KOPT-K1 (cell line): ENCODE measurements at regions not wholly inside any gene's neighbourhood (a gene's known extent, or its start where the extent isn't known, plus 50 kb on each side); places are given as distances from the start of the nearest gene placed in this dataset.

Source experiments
- H3K27ac ChIP-seq: fragments of 200-600 bp; sonication (generic); 2 replicates; pipeline ENCODE4 v1.5.1; 2016; ENCODE audit warnings: antibody characterized with exemption, mild to moderate bottlenecking, low read depth, low read length; ENCODE audit not compliant: poor library complexity, severe bottlenecking
- H3K36me3 ChIP-seq: fragments of 200-600 bp; sonication (generic); 2 replicates; pipeline ENCODE4 v1.5.1; 2017; ENCODE audit warnings: antibody characterized with exemption, mild to moderate bottlenecking, low read length, moderate library complexity; ENCODE audit not compliant: insufficient read depth
- H3K9me3 ChIP-seq: fragments of 200-600 bp; sonication (generic); 2 replicates; pipeline ENCODE4 v1.5.1; 2017; ENCODE audit warnings: antibody characterized with exemption, low read length, mild to moderate bottlenecking; ENCODE audit not compliant: insufficient read depth, poor library complexity, severe bottlenecking

DNA sequence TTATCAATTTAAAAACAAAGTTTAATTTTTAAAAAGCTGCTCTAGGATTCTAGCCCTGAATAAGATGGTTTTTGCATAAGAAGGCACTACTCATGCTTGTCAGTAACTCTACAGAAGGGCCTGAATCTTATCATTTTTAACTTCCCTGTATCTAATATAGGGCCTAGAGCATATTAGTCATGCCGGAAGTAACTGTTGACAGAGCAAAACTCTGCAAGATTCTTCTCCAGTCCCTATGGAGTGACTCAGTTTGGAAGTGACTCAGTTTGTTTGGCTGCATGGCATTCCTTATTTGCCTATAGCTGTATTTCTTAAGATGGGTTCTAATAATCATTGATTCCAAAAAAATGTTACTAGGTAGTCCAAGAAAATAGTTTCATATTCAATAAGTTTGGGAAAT is 431.8 kb upstream of the HTR2C start:
- Histone ChIP-seq H3K36me3 (no peaks in the 10 kb centered on the region), H3K27ac (no peak overlapping the region)

DNA sequence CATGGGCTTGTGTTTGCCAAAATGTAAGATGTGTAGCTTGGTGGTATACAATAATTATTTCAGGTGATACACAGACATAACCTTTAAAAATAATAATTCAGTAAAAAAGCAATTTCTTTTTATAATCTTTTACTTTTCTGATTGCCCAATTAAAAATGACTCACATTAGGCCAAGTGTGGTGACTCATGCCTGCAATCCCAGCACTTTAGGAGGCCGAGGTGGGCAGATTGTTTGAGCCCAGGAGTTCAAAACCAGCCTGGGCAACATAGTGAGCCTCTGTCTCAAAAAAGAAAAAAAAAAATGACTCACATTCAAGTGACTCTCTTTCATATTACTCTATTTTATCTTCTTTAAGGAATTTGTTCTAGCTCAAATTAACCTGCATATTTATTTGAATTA is 449.4 kb upstream of the HTR2C start:
- no peaks in the 10 kb centered on the region for H3K36me3 ChIP-seq
- no peak overlapping the region for H3K27ac ChIP-seq
- H3K9me3 ChIP-seq, result no peaks in the 10 kb centered on the region

More for the DNA sequence above, 431.8 kb upstream of the HTR2C start:
- H3K9me3 ChIP-seq, result no peaks in the 10 kb centered on the region

DNA sequence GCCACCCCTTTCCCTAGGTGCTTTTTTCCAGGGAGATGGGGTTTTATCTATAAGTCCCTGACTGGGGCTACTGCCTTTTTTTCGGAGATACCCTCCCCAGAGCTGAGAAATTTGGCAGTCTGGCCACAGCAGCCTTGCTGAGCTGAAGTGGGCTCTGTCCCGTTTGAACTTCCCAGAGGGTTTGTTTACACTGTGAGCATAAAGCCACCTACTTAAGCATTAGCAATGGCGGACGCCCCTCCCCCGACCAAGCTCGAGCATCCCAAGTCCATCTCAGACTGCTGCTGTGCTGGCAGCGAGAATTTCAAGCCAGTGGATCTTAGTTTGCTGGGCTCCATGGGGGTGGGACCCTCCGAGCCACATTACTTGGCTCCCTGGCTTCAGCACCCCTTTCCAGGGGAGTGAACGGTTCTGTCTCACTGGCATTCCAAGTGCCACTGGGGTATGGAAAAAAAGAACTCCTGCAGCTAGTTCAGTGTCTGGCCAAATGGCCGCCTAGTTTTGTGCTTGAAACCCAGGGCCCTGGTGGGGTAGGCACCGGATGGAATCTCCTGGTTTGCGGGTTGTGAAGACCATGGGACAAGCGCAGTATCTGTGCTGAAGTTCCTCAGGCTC is 456.4 kb upstream of the HTR2C start:
- H3K27ac ChIP-seq, result no peak overlapping the region
- H3K36me3 ChIP-seq, result no peaks in the 10 kb centered on the region
- H3K9me3 ChIP-seq, result no peaks in the 10 kb centered on the region

DNA sequence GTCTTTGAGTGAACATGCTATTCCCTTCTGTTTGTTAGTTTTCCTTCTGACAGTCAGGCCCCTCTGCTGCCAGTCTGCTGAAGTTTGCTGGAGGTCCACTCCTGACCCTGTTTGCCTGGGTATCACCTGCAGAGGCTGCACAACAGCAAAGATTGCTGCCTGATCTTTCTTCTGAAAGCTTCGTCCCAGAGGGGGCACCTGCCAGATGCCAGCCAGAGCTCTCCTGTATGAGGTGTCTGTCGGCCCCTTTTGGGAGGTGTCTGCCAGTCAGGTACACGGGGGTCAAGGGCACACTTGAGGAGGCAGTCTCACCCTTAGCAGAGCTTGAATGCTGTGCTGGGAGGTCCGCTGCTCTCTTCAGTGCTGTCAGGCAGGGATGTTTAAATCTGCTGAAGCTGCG is 456.9 kb upstream of the HTR2C start:
- Histone ChIP-seq H3K36me3 (no peaks in the 10 kb centered on the region), H3K9me3 (no peaks in the 10 kb centered on the region), H3K27ac (no peak overlapping the region)

DNA sequence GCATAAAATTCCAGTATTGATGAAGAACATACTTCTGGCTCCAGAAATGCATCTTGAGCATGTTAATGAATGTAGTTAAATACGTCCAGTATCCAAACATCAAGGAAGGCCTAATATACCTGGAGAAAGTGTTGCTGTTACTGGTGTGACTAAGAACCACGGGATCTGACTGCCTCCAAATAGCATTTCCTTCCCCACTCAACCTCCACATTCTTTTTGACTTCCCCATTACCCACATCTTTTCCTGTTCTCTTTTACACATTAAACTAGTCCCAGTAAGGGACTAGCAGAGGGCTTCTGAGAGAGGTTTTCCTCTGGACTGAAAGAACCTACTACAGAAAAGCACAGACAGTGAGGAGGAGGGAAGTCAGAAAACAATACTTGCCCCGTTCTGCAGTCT is 482.8 kb upstream of the HTR2C start:
- Histone ChIP-seq H3K36me3 (no peaks in the 10 kb centered on the region), H3K27ac (no peak overlapping the region), H3K9me3 (no peaks in the 10 kb centered on the region)

DNA sequence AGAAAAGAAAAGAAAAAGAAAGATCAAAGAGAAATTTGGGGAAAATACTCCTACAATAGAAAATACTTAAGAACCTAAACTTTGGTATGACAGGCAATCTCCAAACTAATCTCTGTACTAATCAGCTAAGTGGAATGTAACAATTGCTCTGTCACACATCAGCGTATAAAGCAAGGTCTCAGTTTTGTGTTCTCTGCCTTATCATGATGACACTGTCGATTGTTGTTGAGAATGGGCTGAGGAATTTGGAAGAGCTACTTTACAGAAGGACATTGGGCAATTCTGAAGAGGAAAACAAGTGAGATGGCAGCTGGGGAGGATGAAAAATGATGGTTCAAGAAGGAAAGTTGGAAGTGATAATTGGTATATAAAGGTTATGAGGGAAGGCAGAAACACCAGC is 486.0 kb upstream of the HTR2C start:
- Histone ChIP-seq H3K36me3 (no peaks in the 10 kb centered on the region), H3K9me3 (no peaks in the 10 kb centered on the region), H3K27ac (no peak overlapping the region)

DNA sequence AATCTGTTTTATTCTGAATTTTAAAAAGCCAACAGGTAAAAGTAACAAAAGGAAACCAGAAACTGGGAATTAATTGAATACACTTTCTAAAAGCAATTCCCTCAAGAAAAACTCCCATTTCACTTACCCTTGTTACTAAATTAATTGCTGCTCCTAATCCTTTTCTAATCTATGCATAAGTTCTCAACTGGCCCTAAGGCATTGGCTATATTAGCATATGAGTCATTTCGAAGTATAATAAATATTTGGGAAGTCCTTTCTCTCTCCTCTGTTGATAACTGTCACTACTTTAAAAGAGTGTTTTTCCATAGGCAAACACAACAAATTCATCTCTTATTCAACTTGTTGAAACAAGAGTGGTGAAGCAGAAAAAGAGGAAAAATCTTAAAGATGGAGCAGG is 486.5 kb upstream of the HTR2C start:
- Histone ChIP-seq H3K9me3 (no peaks in the 10 kb centered on the region), H3K27ac (no peak overlapping the region), H3K36me3 (no peaks in the 10 kb centered on the region)

DNA sequence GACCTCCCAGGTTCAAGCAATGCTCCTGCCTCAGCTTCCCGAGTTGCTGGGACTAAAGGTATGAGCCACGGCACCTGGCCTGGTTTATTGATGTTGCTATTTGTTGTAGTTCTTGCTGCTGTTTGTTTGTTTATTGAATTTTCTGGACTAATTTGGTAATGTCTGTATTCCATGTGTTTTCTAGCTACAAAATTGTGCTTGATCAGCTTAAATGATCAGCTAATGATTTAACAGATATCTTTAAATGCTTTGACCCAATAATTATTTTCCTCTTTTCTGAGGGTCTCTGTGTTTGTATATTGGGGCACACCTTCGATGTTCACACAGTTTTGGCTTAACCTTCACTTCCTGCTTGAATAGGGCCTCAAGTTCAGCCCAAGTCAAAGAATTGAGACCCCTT is 488.1 kb upstream of the HTR2C start:
- no peaks in the 10 kb centered on the region for H3K36me3 ChIP-seq
- H3K9me3 ChIP-seq, result no peaks in the 10 kb centered on the region
- no peak overlapping the region for H3K27ac ChIP-seq

DNA sequence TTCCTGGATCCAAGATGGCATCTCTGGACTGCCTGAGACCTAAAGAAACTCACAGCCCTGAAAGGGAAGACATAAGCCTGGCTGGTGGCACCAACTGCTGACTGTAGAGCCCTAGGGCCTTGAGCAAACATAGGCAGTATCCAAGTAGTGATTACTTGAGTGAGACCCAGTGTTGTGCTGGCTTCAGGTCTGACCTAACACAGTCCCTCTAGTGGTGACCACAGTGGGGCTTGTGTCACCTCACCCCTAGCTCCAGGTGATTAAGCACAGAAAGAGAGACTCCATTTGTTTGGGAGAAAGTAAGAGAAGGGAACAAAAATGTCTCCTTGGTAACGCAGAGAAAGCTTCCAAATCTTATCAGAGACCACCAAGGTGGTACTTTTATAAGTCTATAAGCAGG is 496.3 kb upstream of the HTR2C start:
- Histone ChIP-seq H3K36me3 (no peaks in the 10 kb centered on the region), H3K27ac (no peak overlapping the region), H3K9me3 (no peaks in the 10 kb centered on the region)

DNA sequence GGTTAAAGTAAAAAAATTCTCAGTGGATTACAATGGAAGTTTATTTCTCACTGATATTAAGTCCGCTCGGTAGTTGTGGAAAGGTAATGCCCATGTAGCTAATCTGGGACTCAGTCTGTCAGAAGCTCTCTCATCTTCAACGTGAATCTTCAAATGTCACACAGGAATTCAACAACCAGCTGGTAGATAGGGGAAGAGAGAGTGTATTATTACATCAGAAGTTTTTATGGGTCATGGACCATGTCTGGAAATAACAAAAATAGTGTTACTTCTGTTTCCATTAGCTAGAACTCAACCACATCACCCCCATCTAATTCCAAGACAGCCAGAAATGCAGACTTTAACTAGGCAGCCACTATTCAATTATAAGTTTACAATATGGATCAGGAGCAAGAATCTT is 506.1 kb upstream of the HTR2C start:
- Histone ChIP-seq H3K36me3 (no peaks in the 10 kb centered on the region), H3K9me3 (no peaks in the 10 kb centered on the region), H3K27ac (no peak overlapping the region)

DNA sequence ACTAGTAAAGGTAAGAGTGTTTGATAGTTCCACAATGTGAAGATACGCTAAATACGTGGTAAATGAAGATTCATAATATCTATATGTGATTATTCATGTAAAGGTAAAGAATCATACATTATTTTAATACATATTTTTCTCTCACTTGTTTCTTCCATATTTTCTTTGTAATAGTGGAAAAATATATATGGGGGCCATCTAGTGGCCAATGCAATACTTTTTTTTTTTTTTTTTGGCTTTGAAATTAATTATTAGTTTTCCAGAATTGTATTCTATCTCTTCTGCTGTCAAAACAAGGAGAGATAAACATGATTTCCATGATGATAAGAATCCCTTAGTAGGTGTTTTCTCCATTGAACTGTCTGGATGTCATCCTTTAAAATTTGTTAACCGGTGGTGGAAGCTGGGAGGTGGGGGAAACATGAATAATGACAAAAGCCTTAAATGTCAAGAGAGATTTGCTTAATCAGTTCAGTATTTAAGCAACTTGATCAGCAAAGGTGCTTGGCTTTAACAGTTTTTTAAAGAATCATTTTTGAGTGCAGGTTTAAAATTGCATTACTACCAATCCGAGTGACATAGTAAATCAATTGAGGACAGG is 508.7 kb upstream of the HTR2C start:
- H3K27ac ChIP-seq, result no peak overlapping the region
- no peaks in the 10 kb centered on the region for H3K36me3 ChIP-seq
- H3K9me3 ChIP-seq, result no peaks in the 10 kb centered on the region

DNA sequence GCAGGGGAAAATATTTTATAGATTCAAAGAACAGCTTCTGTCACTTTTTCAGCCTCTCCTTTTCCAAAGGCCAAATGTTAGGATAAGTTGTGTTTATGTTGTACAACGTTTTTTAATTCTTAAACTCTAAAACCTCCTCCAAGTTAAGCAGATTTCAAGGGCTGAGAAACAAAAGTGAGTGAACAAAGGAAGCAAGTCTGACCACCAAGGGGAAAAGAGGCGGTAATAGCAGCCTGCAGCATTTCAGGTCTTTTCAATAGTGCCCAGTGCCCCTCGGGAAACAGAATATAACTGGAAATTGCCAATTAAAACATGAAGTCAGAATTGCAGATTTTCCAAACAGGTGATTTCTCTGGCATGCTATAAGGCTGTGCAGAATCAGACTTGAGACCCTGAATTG is 510.0 kb upstream of the HTR2C start:
- Histone ChIP-seq H3K9me3 (no peaks in the 10 kb centered on the region), H3K27ac (no peak overlapping the region), H3K36me3 (no peaks in the 10 kb centered on the region)

DNA sequence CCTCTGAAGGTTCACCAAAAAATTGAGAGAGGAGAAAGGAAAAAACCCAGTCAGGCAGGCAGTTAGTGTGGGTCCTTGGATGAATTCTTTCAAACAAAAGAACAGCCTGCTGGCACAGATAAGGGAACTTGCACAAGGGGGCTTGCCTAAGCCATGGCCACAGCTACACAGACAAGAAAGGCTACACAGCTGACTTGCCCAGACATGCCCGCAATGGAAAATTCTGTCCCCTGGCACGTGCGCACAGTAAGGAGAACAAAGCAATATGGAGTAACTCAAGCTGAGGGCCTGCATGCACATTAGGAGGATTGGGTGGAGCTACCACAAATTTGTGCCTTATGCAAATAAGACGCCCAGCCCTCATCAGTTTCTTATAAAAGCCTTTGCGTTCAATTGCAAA is 512.5 kb upstream of the HTR2C start:
- no peak overlapping the region for H3K27ac ChIP-seq
- no peaks in the 10 kb centered on the region for H3K36me3 ChIP-seq
- no peaks in the 10 kb centered on the region for H3K9me3 ChIP-seq

DNA sequence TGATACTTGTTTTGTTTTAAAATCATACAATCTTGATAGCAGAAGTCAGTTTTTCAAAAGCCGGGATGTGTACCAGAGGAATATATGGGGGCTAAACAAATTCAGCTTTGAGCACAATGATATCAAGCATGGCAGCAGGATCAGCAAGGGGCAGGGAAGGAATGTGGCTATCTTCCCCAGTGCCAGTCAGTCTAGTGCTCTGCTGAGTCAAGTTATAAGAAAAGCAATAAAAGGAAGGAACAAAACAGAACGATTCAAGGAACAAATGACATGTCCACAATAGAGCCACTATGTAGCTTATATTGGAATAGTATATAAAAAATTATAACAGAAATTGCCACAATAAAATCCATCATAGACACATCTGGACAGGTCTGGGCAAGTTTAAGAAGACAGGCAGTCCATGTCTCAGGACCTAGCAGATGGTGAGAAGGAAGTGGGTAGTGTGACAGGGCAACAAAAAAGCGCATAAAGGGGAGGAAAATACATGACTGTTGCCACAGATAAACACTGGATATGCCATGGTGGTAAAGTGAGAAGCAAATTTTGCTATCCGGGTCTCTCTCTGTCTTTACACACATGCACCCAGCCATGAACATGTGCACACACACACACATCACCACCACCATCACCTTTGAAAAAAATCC is 518.2 kb upstream of the HTR2C start:
- H3K27ac ChIP-seq, result no peak overlapping the region
- H3K9me3 ChIP-seq, result no peaks in the 10 kb centered on the region
- no peaks in the 10 kb centered on the region for H3K36me3 ChIP-seq

DNA sequence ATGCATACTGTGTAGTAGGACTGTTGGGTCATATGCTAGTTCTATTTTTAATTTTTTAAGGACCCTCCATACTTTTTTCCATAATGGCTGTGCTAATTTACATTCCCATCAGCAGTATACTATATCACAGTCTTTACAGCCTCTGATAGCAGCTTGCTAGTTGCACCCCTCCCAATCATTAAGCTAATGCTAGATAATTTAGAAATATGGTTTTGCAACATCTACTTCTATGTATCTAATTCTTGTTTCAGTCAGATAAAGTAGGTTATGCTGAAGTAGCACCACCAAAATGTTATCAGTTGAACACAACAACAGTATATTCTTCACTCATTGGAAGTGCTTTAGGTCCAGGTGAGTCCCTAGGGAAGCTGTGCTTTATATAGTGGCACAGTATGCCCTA is 522.7 kb upstream of the HTR2C start:
- Histone ChIP-seq H3K27ac (no peak overlapping the region), H3K36me3 (no peaks in the 10 kb centered on the region), H3K9me3 (no peaks in the 10 kb centered on the region)

DNA sequence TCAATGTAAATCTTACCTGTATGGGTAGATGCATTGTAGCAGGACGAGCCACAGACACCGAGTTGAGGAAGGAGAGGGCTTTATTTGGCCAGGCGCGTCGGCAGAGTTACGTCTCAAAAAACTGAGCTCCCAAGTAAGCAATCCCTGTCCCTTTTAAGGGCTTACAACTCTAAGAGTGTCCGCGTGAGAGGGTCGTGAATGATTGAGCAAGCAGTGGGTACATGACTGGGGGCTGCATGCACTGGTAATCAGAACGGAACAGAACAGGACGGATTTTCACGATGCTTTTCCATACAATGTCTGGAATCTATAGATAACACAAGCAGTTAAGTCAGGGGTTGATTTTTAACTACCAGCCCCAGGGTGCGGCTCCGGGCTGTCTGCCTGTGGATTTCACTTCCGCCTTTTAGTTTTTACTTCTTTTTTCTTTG is 524.9 kb upstream of the HTR2C start:
- Histone ChIP-seq H3K9me3 (no peaks in the 10 kb centered on the region), H3K36me3 (no peaks in the 10 kb centered on the region), H3K27ac (no peak overlapping the region)
